ENCODE measurements at regions not wholly inside any gene's neighbourhood (a gene's known extent, or its start where the extent isn't known, plus 50 kb on each side); places are given as distances from the start of the nearest gene placed in this dataset.
"Not testable (repeated sequence)": the region's sequence is repeated elsewhere in the genome, so short reads cannot be mapped to it uniquely, and the experiment has no call there.

- DNase-seq, result no peak
Observed at GRCh38 chrY:19026631-19027030, 253.1 kb upstream of the HSFY2 start.

GRCh38 chrY:19023934-19024333 lies 250.4 kb upstream of the HSFY2 start:
- DNase-seq, result no peak

DNA sequence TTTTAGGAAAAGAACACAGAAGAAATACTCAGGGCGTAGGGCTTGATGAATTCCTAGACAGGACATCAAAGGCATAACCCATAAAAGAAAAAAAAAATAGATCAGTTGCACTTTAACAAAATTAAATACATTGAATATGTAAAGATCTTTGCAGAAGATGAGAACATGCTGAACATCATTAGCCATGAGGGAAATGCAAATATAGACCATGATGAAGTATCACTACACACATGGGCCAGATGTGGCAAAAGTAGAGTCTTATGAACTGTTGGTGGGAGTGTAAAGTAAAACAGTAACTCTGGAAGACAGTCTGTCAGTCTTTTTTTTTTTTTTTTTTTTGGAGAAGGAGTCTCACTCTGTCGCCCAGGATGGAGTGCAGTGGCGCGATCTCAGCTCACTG lies 246.7 kb upstream of the HSFY2 start:
- no peak for DNase-seq

GRCh38 chrY:19016990-19017389 lies 243.5 kb upstream of the HSFY2 start:
- DNase-seq, result no peak

- DNase-seq, result no peak
Observed at GRCh38 chrY:19015854-19016253, 242.3 kb upstream of the HSFY2 start.

DNA sequence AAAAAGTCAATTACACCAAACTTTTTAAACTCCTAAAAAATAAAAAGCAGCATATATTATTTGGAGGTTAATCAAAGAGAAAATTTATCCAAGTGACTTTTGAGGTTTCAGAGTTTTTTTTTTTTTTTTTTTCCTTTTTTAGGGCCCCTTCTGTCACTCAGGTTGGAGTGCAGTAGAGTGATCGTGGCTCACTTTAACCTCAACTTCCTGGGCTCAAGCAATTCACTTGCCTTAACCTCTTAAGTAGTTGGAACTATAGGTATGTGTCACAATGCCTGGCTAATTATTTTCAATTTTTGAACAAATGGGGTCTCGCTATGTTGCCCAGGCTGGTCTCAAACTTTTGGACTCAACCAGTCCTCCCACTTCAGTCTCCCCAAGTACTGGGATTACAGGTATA lies 241.7 kb upstream of the HSFY2 start:
- no peak for DNase-seq

- DNase-seq, result no peak
Observed at GRCh38 chrY:19012985-19013384, 239.4 kb upstream of the HSFY2 start.

- DNase-seq, result no peak
Observed at GRCh38 chrY:19011605-19012090, 238.1 kb upstream of the HSFY2 start.

GRCh38 chrY:19006234-19006633 lies 232.7 kb upstream of the HSFY2 start:
- no peak for DNase-seq

GRCh38 chrY:19005579-19005978 lies 232.0 kb upstream of the HSFY2 start:
- DNase-seq, result no peak

GRCh38 chrY:18997635-18998240 lies 224.2 kb upstream of the HSFY2 start:
- DNase-seq, result no peak

GRCh38 chrY:18993480-18993879 lies 219.9 kb upstream of the HSFY2 start:
- DNase-seq, result no peak

DNA sequence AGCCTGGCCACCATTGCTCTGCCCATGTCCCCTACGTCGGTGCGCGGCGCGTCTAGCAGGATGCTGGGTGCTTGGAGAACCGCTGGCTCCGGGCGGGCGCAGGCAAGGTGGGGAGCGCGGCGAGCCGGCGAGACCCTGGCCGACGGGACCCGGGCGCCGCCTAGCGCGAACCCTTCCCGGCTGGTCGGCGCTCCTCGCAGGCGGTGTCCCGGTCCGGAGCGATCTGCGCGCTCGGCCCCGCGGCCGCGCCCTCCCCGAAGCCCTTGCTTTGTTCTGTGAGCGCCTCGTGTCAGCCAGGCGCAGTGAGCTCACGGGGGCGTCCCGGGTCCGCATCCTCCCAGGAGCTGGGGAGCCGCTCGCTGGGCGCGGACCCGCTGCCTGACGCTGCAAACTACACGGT lies 219.1 kb upstream of the HSFY2 start:
- DNase-seq, result not testable (repeated sequence)

DNA sequence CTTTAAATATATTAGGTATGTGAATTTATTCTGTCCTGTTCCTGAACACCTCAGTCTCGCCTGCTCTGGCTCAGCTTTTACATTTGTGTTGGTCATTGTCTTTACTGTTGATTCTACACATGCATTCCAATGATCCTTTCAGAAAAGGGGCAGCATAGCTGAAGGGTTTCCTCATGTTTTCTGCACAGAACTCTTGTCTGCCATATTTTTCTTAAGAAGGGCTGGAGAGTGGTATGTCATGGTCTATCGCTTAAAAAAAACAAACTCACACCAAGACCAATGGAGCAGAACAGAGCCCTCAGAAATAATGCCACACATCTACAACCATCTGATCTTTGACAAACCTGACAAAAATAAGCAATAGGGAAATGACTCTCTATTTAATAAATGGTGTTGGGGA lies 215.8 kb upstream of the HSFY2 start:
- no peak for DNase-seq

DNA sequence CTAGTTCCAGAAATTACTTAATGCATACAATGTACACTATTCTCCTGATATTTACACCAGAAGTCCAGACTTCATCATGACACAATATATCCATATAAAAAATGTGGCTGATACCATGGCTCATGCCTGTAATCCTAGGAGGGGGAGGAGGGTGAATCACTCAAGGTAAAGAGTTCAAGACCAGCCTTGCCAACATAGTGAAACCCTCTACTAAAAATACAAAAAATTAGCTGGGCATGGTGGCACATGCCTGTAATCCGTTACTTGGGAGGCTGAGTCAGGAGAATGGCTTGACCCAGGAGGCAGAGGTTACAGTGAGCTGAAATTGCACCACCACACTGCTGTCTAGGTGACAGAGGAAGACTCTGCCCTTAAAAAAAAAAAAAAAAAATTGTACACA lies 192.5 kb upstream of the HSFY2 start:
- DNase-seq, result no peak

DNA sequence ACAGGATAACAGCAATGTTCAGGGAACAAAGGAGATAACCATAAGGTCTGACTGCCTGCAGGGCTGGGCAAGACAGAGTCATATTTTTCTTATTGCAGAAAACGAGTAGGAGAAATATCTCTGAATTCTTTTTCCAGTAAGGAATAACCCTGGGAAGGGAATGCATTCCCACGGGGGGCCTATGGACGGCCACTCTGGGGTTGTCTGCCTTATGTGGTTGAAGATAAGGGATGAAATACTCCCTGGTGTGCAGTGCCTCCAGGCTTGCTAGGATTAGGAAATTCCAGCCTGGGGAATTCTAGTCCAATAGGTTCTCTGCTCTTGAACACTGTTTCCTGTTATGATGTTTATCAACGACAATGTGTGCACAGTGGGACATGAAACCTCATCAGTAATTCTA lies 185.3 kb upstream of the HSFY2 start:
- DNase-seq, result no peak

- peak; percentile 0 for DNase-seq
Observed at GRCh38 chrY:18951657-18952435, 178.3 kb upstream of the HSFY2 start.

GRCh38 chrY:18951019-18951418 lies 177.5 kb upstream of the HSFY2 start:
- DNase-seq, result peak; percentile 7

DNA sequence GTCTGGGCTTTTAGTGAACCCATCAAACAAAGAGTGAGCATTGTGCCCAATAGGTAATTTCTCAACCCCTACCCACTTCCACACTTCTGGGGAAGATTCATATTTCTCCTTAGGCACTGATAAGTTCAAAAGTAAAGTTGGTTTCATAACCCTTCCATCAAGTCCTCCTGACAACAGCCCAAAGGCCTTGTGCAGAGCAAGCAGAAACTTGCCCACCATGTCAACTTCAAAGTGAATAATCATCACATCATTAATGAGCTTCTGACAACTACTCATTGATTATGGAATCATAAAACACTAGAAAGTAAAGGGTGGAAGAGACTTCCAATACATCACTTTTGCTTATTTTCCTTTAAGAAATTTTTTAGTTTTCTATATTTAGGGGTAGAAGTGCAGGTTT lies 163.3 kb upstream of the HSFY2 start:
- no peak for DNase-seq

DNA sequence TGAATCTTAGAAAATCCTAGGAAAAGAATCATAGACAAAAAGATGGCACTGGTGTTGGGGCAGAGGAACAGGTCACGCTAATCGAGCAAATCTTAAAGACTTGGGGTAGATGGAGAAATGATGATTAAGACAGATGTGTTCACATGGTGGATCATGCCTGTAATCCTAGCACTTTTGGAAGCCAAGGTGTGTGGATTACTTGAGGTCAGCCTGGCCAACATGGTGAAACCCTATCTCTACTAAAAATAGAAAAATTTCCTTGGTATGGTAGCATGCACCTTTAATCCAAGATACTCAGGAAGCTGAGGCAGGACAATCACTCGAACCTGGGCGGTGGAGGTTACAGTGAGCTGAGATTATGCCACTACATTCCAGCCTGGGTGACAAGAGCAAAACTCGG lies 145.7 kb upstream of the HSFY2 start:
- DNase-seq, result no peak

DNA sequence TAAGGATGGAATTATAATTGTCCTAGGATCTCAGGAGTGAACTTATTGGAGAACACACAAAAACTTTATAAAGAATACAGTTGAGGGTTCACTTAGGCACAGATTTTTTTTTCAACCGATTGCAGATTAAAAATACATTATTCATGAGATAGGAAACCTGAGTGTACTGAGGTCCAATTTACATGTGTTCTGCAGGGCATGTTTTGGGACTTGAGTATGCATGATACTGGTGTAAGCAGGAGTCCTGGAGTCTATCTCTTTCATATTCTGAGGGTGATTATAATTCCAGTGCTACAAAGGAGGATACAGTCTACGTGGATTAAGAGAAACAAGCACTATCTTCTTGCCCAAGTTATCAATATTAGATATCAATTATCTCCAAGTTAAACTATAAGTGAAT lies 139.3 kb upstream of the HSFY2 start:
- DNase-seq, result no peak

- no peak for DNase-seq
Observed at GRCh38 chrY:18909846-18910245, 136.3 kb upstream of the HSFY2 start.

DNA sequence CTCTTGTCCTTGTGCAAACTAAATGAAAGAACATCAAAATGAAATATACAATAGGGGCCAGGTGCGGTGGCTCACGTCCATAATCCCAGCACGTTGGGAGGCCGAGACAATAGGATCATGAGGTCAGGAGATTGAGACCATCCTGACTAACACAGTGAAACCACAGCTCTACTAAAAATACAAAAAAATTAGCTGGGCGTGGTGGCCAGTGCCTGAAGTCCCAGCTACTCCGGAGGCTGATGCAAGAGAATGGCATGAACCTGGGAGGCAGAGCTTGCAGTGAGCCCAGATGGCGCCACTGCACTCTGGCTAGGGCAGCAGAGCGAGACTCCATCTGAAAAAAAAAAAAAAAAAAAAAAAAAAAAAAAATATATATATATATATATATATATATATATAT lies 132.7 kb upstream of the HSFY2 start:
- not testable (repeated sequence) for DNase-seq

- no peak for DNase-seq
Observed at GRCh38 chrY:18904296-18904695, 130.8 kb upstream of the HSFY2 start.

DNA sequence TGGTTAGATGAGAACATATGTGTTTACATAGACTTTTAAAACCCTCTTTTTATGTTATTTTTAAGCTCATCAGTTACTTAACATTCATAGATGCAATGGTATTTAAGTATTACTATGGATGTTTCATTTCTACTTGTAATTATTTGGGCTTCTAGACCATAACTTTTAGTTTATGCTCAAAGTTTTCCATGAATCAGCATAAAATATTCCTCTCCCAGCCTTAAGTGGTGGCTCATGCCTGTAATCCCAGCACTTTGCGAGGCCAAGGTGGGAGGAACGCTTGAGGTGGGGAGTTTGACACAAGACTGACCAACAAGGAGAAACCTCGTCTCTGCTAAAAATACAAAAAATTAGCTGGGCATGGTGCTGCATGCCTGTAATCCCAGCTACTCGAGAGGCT lies 118.5 kb upstream of the HSFY2 start:
- no peak for DNase-seq

All from DMS79 treated with DMSO at 0.1 percent for 48 hours (cell line).